Naive thymus-derived CD4-positive, alpha-beta T cell (primary cell): ENCODE measurements at regions not wholly inside any gene's neighbourhood (a gene's known extent, or its start where the extent isn't known, plus 50 kb on each side); places are given as distances from the start of the nearest gene placed in this dataset.
A peak's percentile ranks its signal among the peaks of the same experiment; 100 is the strongest.

ENCODE experiments used
- ATAC-seq: fragments of 150-1000 bp; cut with Tn5 transposase; 2 replicates; pipeline ENCODE4 v1.10.0; 2021; ENCODE audit warnings: mild to moderate bottlenecking, moderate library complexity
- CTCF ChIA-PET: fragments of 350-600 bp; sonication (Branson Sonifier 250); formaldehyde crosslinking; loops from one replicate; lab custom pipeline; 2021; ENCODE audit warnings: antibody characterized with exemption; lab: Charles Lee
- POLR2A ChIA-PET: fragments of 350-600 bp; sonication (Branson Sonifier 250); formaldehyde crosslinking; loops from one replicate; lab custom pipeline; 2021; ENCODE audit warnings: antibody characterized with exemption, inconsistent platforms; lab: Charles Lee
- DNase-seq, 9 donors: peaks; one replicate each; pipeline versions ENCODE4 v3.0.0 to v3.0.0-alpha.2; 2020 to 2022; ENCODE audit warnings: mixed read lengths in 1 of 9
- H3K27ac ChIP-seq: one replicate; pipeline ENCODE4 v1.7.0; 2013; ENCODE audit warnings: mild to moderate bottlenecking, low read depth, low read length, moderate library complexity
- H3K27me3 ChIP-seq, 2 donors: one replicate each; pipeline ENCODE4 v1.7.0; 2013; ENCODE audit warnings: low read length in 2 of 2, mild to moderate bottlenecking in 2 of 2, moderate library complexity in 2 of 2; ENCODE audit not compliant: control insufficient read depth in 2 of 2, insufficient read depth in 2 of 2
- H3K36me3 ChIP-seq, 3 experiments: 1 replicate in 2 of 3; 2 replicates in 1 of 3; pipeline ENCODE4 v1.7.0; 2013; ENCODE audit warnings: low read length in 3 of 3, mild to moderate bottlenecking in 3 of 3, moderate library complexity in 1 of 3; ENCODE audit not compliant: insufficient read depth in 3 of 3, control insufficient read depth in 2 of 3
- H3K4me1 ChIP-seq, 2 donors: one replicate each; pipeline ENCODE4 v1.7.0; 2013; ENCODE audit warnings: low read length in 2 of 2, mild to moderate bottlenecking in 2 of 2, moderate library complexity in 1 of 2; ENCODE audit not compliant: control insufficient read depth in 2 of 2, insufficient read depth in 2 of 2
- H3K4me3 ChIP-seq: 2 replicates; pipeline ENCODE4 v1.7.0; 2013; ENCODE audit warnings: mild to moderate bottlenecking, low read length
- H3K9me3 ChIP-seq, 3 experiments: 1 replicate in 2 of 3; 2 replicates in 1 of 3; pipeline ENCODE4 v1.7.0; 2013; ENCODE audit warnings: low read length in 3 of 3; ENCODE audit not compliant: control insufficient read depth in 2 of 3
- H3K27ac Mint-ChIP-seq, 9 donors: one replicate each; pipeline ENCODE4 v1.8.0; 2020 to 2022; ENCODE audit warnings: mixed read lengths in 9 of 9, mild to moderate bottlenecking in 8 of 9, moderate library complexity in 5 of 9, inconsistent platforms in 2 of 9
- H3K27me3 Mint-ChIP-seq, 5 donors: one replicate each; pipeline ENCODE4 v1.8.0; 2021 to 2022; ENCODE audit warnings: mixed read lengths in 5 of 5, mild to moderate bottlenecking in 1 of 5
- H3K36me3 Mint-ChIP-seq, 5 donors: one replicate each; pipeline ENCODE4 v1.8.0; 2020 to 2022; ENCODE audit warnings: mixed read lengths in 5 of 5, mild to moderate bottlenecking in 3 of 5, inconsistent platforms in 1 of 5
- H3K4me1 Mint-ChIP-seq, 7 donors: one replicate each; pipeline ENCODE4 v1.8.0; 2020 to 2022; ENCODE audit warnings: mixed read lengths in 7 of 7, mild to moderate bottlenecking in 3 of 7, inconsistent platforms in 1 of 7
- H3K4me3 Mint-ChIP-seq, 10 donors: one replicate each; pipeline ENCODE4 v1.8.0; 2020 to 2022; ENCODE audit warnings: mild to moderate bottlenecking in 10 of 10, mixed read lengths in 10 of 10, moderate library complexity in 6 of 10, inconsistent platforms in 2 of 10
- H3K9me3 Mint-ChIP-seq, 11 donors: one replicate each; pipeline ENCODE4 v1.8.0; 2020 to 2022; ENCODE audit warnings: mixed read lengths in 11 of 11, mild to moderate bottlenecking in 4 of 11, inconsistent platforms in 1 of 11, moderate library complexity in 1 of 11
- intact Hi-C, 2 donors: fragments of 100-400 bp; cut with micrococcal nuclease; formaldehyde crosslinking; loops; one replicate each; pipeline ENCODE4 v1.15.1; 2023

DNA sequence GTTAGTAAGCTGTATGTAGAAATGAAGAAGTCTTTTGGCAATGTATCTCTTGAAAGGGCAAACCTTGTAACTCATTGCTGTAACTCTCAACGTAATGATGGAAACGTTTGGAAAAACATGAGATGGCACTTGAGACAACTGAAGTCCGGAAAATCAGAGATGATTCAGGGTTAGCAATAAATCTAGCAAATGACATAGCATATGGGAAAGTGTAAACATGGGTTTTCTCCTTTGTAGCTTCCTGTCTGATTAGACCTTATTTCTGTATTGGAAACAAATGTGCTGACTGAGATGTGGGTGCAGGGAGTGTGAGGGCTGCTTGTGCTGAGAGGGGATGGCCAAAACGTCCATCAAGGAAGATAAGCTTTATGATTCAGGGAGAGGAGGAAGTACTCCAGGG is 110.7 kb upstream of the FAM20A start:
- Mint-ChIP-seq H3K4me1 (no peaks in the 10 kb centered on the region), H3K36me3 (no peaks in the 10 kb centered on the region), H3K9me3 (peaks cover 0 to 4% (median 0%) of the 10 kb centered on the region in 11 donors), H3K4me3 (no peak overlapping the region), H3K27ac (no peak overlapping the region), H3K27me3 (peaks cover 9 to 38% (median 25%) of the 10 kb centered on the region in 5 donors)
- Histone ChIP-seq H3K27me3 (no peaks in the 10 kb centered on the region), H3K27ac (no peak overlapping the region), H3K9me3 (no peaks in the 10 kb centered on the region), H3K4me1 (no peaks in the 10 kb centered on the region), H3K36me3 (no peaks in the 10 kb centered on the region), H3K4me3 (no peak overlapping the region)
- CTCF ChIA-PET: no interaction called here
- intact Hi-C loops: no loop called here
- DNase-seq (no peak), ATAC-seq (no peak)
- POLR2A ChIA-PET: no interaction called here

DNA sequence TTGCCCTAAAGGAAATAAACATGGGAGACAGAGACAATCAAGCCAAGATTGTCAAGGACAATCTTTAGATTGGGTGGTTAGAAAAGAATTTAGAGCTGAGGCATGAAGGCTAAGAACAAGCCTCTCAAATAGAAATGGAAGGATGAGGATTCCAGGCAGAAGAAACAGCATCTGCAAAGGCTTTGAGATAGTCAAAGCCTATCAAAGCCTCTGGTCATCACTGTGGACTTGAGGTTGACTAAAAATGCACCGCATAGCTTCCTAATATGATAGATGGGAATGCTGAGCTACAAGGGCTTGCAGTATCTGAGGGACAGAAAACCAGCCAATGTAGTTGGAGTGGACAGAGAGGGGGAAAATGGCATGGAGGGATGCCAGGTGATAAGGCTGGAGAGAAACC is 109.8 kb upstream of the FAM20A start:
- peaks cover 0 to 4% (median 0%) of the 10 kb centered on the region in 11 donors for H3K9me3 Mint-ChIP-seq
- ChIA-PET CTCF (no interaction called here), POLR2A (no interaction called here)
- Histone ChIP-seq H3K9me3 (no peaks in the 10 kb centered on the region), H3K27ac (no peak overlapping the region), H3K36me3 (no peaks in the 10 kb centered on the region), H3K27me3 (no peaks in the 10 kb centered on the region), H3K4me1 (no peaks in the 10 kb centered on the region), H3K4me3 (no peak overlapping the region)
- ATAC-seq: no peak
- H3K27me3 Mint-ChIP-seq: peaks cover 5 to 31% (median 17%) of the 10 kb centered on the region in 5 donors
- H3K4me1 Mint-ChIP-seq: no peaks in the 10 kb centered on the region
- intact Hi-C loops: no loop called here
- H3K27ac Mint-ChIP-seq: no peak overlapping the region
- H3K36me3 Mint-ChIP-seq: no peaks in the 10 kb centered on the region
- no peak for DNase-seq
- no peak overlapping the region for H3K4me3 Mint-ChIP-seq

DNA sequence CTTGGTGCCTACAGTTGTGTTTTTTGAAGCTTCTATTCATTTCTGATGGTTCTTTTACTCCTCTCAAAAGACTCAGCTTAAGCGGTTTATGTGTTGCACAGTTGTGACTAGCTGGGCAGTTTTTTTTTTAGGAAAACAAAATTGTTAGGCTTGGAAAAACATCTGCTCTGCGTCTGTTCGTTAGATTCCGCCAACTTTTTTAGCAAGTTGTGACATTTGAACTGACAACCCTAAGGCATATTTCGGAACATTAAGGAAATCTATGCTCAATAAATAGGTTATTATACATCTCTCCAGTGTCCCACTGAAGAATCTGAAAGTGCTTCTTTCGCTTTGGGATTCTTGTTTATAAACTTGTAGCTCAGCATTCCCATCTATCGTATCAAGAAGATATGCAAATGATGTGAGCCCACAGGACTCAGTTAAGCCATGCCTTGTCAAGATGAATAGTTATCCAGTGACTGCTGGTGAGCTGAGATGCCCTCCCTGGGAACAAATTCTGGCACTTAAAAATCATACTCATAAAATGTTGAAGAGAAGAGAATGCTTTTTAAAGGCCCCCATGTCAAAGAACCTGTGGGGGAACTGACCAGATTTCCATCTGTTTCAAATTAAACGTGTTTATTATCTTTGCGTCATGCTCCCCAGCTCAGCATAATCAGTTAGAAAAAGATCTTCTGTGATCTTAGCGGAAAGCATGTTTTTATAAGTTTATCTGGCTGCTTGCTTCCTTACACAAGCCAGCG is 109.0 kb upstream of the FAM20A start:
- POLR2A ChIA-PET: no interaction called here
- CTCF ChIA-PET: no interaction called here
- ATAC-seq (no peak), DNase-seq (no peak)
- H3K4me1 Mint-ChIP-seq: no peaks in the 10 kb centered on the region
- H3K4me1 ChIP-seq: no peaks in the 10 kb centered on the region
- no peaks in the 10 kb centered on the region for H3K27me3 ChIP-seq
- intact Hi-C loops: no loop called here
- H3K36me3 Mint-ChIP-seq: no peaks in the 10 kb centered on the region
- H3K27ac Mint-ChIP-seq: no peak overlapping the region
- H3K36me3 ChIP-seq: no peaks in the 10 kb centered on the region
- H3K27ac ChIP-seq: no peak overlapping the region
- peaks cover 0 to 4% (median 0%) of the 10 kb centered on the region in 11 donors for H3K9me3 Mint-ChIP-seq
- no peak overlapping the region for H3K4me3 ChIP-seq
- H3K27me3 Mint-ChIP-seq: peaks cover 5 to 33% (median 19%) of the 10 kb centered on the region in 5 donors
- H3K9me3 ChIP-seq: no peaks in the 10 kb centered on the region
- H3K4me3 Mint-ChIP-seq: no peak overlapping the region

GRCh38 chr17:68709461-68709860 is 108.3 kb upstream of the FAM20A start:
- H3K27me3 ChIP-seq: no peaks in the 10 kb centered on the region
- Mint-ChIP-seq H3K36me3 (no peaks in the 10 kb centered on the region), H3K4me1 (no peaks in the 10 kb centered on the region), H3K27me3 (peaks cover 8 to 38% (median 23%) of the 10 kb centered on the region in 5 donors), H3K9me3 (peaks cover 0 to 4% (median 0%) of the 10 kb centered on the region in 11 donors), H3K4me3 (no peak overlapping the region), H3K27ac (no peak overlapping the region)
- no peak overlapping the region for H3K27ac ChIP-seq
- DNase-seq (no peak), ATAC-seq (no peak)
- intact Hi-C loops: no loop called here
- H3K9me3 ChIP-seq: no peaks in the 10 kb centered on the region
- ChIA-PET POLR2A (no interaction called here), CTCF (no interaction called here)
- H3K4me3 ChIP-seq: no peak overlapping the region
- no peaks in the 10 kb centered on the region for H3K36me3 ChIP-seq
- no peaks in the 10 kb centered on the region for H3K4me1 ChIP-seq

DNA sequence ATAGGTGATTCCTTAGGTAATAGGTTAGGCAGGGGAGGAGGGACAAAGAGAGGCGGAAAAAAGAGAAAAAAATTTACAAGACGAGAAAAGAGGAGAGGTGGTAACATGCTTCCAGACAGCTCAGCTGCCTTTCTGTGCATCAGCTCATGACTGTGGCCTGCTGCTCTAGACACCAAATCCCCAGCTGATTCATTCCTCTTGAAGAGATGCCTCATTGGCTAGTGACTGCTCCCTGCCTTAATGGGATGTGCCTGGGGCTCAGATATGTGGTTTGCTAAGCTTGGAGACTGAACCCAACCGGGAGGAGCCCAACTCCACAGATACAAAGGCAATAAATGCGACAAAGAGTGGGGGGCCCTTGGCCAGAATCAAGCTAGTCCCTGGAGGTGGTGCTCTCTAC is 105.9 kb upstream of the FAM20A start:
- no peaks in the 10 kb centered on the region for H3K27me3 ChIP-seq
- Mint-ChIP-seq H3K27ac (peak overlapping the region in 1 of 9 donors; percentile 28), H3K4me3 (no peak overlapping the region), H3K4me1 (no peaks in the 10 kb centered on the region), H3K27me3 (peaks cover 6 to 33% (median 22%) of the 10 kb centered on the region in 5 donors), H3K9me3 (peaks cover 0 to 4% (median 0%) of the 10 kb centered on the region in 11 donors), H3K36me3 (no peaks in the 10 kb centered on the region)
- intact Hi-C loops: no loop called here
- DNase-seq (no peak), ATAC-seq (no peak)
- H3K4me3 ChIP-seq: no peak overlapping the region
- CTCF ChIA-PET: interaction anchor here (1.2 kb wide), 1 partner anchor 12 kb away, joined by 3 read pairs; no protein-coding TSS in a partner anchor
- no peaks in the 10 kb centered on the region for H3K4me1 ChIP-seq
- H3K27ac ChIP-seq: no peak overlapping the region
- POLR2A ChIA-PET: no interaction called here
- no peaks in the 10 kb centered on the region for H3K36me3 ChIP-seq
- no peaks in the 10 kb centered on the region for H3K9me3 ChIP-seq

DNA sequence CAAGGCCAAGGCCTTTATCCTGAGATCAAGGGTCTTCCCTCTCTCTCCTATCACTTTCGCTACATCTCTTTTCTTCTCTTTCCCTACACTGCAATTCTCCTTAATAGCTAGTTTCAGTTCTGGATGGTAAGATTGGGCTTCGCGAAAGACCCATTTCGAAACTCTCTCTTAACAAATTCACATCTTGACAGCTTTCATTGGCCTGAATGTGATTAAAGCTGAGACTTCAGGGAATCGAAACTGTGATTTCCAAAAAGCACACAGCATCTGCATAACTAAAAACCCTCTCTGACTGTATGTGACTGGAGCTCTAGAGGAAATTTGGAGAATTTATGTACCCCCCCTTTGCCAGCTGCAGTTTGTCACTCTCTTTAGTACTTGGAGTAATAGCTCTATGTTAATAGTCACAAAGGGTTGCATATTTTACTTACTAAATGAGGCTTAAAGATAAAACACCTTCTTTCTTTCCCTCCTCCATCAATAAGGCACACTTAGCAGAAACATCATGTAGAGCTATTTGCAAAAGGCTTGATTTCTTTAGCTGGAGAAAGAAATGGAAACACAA is 105.3 kb upstream of the FAM20A start:
- intact Hi-C loops: no loop called here
- no peak overlapping the region for H3K4me3 Mint-ChIP-seq

GRCh38 chr17:68705714-68706076 is 104.5 kb upstream of the FAM20A start:
- H3K27ac ChIP-seq: no peak overlapping the region
- H3K36me3 ChIP-seq: no peaks in the 10 kb centered on the region
- DNase-seq: no peak
- H3K4me3 ChIP-seq: no peak overlapping the region
- no peaks in the 10 kb centered on the region for H3K4me1 ChIP-seq
- intact Hi-C loops: no loop called here
- peaks cover 0 to 4% (median 0%) of the 10 kb centered on the region in 11 donors for H3K9me3 Mint-ChIP-seq
- no peaks in the 10 kb centered on the region for H3K27me3 ChIP-seq
- no peaks in the 10 kb centered on the region for H3K4me1 Mint-ChIP-seq
- H3K27ac Mint-ChIP-seq: no peak overlapping the region
- ChIA-PET CTCF (no interaction called here), POLR2A (no interaction called here)
- no peaks in the 10 kb centered on the region for H3K9me3 ChIP-seq
- ATAC-seq: no peak
- no peak overlapping the region for H3K4me3 Mint-ChIP-seq
- no peaks in the 10 kb centered on the region for H3K36me3 Mint-ChIP-seq
- peaks cover 3 to 20% (median 19%) of the 10 kb centered on the region in 5 donors for H3K27me3 Mint-ChIP-seq

More for the DNA sequence above, 105.3 kb upstream of the FAM20A start:
- ChIA-PET POLR2A (no interaction called here), CTCF (interaction anchor here (1.2 kb wide), 1 partner anchor 12 kb away, joined by 3 read pairs; no protein-coding TSS in a partner anchor)
- Histone ChIP-seq H3K36me3 (no peaks in the 10 kb centered on the region), H3K27ac (no peak overlapping the region), H3K4me3 (no peak overlapping the region), H3K4me1 (no peaks in the 10 kb centered on the region), H3K27me3 (no peaks in the 10 kb centered on the region), H3K9me3 (no peaks in the 10 kb centered on the region)
- no peak for DNase-seq
- H3K4me1 Mint-ChIP-seq: no peaks in the 10 kb centered on the region
- no peak for ATAC-seq
- H3K27ac Mint-ChIP-seq: peak overlapping the region in 1 of 9 donors; percentile 28
- H3K9me3 Mint-ChIP-seq: peaks cover 0 to 4% (median 0%) of the 10 kb centered on the region in 11 donors
- peaks cover 3 to 28% (median 17%) of the 10 kb centered on the region in 5 donors for H3K27me3 Mint-ChIP-seq
- H3K36me3 Mint-ChIP-seq: no peaks in the 10 kb centered on the region
